Prostate gland (tissue), 2 donors: ENCODE measurements at regions not wholly inside any gene's neighbourhood (a gene's known extent, or its start where the extent isn't known, plus 50 kb on each side); places are given as distances from the start of the nearest gene placed in this dataset.

Experiments used
- DNase-seq: peaks from one replicate; pipeline ENCODE4 v3.0.0-alpha.2; 2019; ENCODE audit warnings: low spot score
- H3K27ac ChIP-seq, 2 donors: fragments of 200-600 bp; sonication (generic); 2 replicates each; pipeline ENCODE4 v1.5.1; 2017 to 2019
- H3K27me3 ChIP-seq: fragments of 200-600 bp; sonication (generic); replicated peaks from 2 replicates; pipeline ENCODE4 v1.5.1; 2019; ENCODE audit not compliant: insufficient read depth
- H3K36me3 ChIP-seq, 2 donors: fragments of 200-600 bp; sonication (generic); 1 replicate in 1 of 2; 2 replicates in 1 of 2; pipeline versions ENCODE4 v1.5.1 to v1.8.1; 2017 to 2019
- H3K4me1 ChIP-seq: fragments of 200-600 bp; sonication (generic); replicated peaks from 2 replicates; pipeline ENCODE4 v1.5.1; 2019
- H3K4me3 ChIP-seq, 2 donors: fragments of 200-600 bp; sonication (generic); 2 replicates each; pipeline ENCODE4 v1.5.1; 2017 to 2019
- H3K9me3 ChIP-seq: fragments of 200-600 bp; sonication (generic); 2 replicates; pipeline ENCODE4 v1.5.1; 2017
- POLR2A ChIP-seq: fragments of 450-650 bp; IDR thresholded peaks from one replicate; pipeline ENCODE4 v1.6.1; 2016; ENCODE audit warnings: antibody characterized with exemption, mild to moderate bottlenecking
- POLR2AphosphoS5 ChIP-seq: sonication (generic); formaldehyde crosslinking; IDR thresholded peaks from one replicate; pipeline ENCODE4 v1.6.1; 2017; ENCODE audit warnings: antibody characterized with exemption
- WGBS: methylation state at CpG from one replicate; pipeline ENCODE4 v1.1.5; 2018; 5-methylcytosine and 5-hydroxymethylcytosine counted together
- intact Hi-C: fragments of 100-400 bp; cut with DNase I; formaldehyde crosslinking; loops from one replicate; pipeline ENCODE4 v1.14.2; 2022
- TF ChIP-seq, protein P1 (sequence below), 4 experiments: fragments of 200-600 bp in 2 of 4; fragments of 450-650 bp in 2 of 4; sonication (generic) in 2 of 4; IDR thresholded peaks; 1 replicate in 3 of 4; 2 replicates in 1 of 4; pipeline ENCODE4 v1.5.1; 2016 to 2019; ENCODE audit warnings: antibody characterized with exemption in 4 of 4, mild to moderate bottlenecking in 2 of 4, moderate library complexity in 2 of 4

DNA sequence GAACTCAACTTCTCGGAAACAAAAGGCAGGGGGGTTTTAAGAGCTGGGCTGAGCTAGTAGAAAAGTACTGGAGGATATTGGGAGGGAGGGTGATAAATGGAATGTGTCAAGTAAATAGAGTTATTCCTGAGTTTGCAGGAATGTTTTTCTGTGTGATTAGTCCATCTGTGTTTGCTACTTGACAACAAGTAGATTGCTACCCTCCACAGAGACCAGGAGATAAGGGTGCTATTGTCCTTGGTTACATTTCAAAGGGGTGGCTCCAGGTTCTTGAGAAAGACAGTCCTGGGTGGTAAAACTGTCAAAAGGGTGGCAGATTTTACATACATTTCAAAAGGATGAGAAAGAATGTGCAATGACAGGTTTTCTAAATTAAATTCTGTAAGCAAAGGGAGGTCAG, 181.2 kb upstream of the PPP3CA start:
- Histone ChIP-seq H3K27ac (no peak overlapping the region), H3K36me3 (no peaks in the 10 kb centered on the region), H3K9me3 (no peaks in the 10 kb centered on the region), H3K27me3 (no peaks in the 10 kb centered on the region), H3K4me1 (no peaks in the 10 kb centered on the region), H3K4me3 (no peak overlapping the region)
- intact Hi-C loops: no loop called here
- TF ChIP-seq POLR2AphosphoS5 (no peak), POLR2A (no peak)
- TF ChIP-seq, protein P1, sequence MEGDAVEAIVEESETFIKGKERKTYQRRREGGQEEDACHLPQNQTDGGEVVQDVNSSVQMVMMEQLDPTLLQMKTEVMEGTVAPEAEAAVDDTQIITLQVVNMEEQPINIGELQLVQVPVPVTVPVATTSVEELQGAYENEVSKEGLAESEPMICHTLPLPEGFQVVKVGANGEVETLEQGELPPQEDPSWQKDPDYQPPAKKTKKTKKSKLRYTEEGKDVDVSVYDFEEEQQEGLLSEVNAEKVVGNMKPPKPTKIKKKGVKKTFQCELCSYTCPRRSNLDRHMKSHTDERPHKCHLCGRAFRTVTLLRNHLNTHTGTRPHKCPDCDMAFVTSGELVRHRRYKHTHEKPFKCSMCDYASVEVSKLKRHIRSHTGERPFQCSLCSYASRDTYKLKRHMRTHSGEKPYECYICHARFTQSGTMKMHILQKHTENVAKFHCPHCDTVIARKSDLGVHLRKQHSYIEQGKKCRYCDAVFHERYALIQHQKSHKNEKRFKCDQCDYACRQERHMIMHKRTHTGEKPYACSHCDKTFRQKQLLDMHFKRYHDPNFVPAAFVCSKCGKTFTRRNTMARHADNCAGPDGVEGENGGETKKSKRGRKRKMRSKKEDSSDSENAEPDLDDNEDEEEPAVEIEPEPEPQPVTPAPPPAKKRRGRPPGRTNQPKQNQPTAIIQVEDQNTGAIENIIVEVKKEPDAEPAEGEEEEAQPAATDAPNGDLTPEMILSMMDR (IDR thresholded peaks at IDR 0.05): no peak
- DNase-seq: no peak
- WGBS: 66% methylated on average over 1 of the region's 1 CpG

DNA sequence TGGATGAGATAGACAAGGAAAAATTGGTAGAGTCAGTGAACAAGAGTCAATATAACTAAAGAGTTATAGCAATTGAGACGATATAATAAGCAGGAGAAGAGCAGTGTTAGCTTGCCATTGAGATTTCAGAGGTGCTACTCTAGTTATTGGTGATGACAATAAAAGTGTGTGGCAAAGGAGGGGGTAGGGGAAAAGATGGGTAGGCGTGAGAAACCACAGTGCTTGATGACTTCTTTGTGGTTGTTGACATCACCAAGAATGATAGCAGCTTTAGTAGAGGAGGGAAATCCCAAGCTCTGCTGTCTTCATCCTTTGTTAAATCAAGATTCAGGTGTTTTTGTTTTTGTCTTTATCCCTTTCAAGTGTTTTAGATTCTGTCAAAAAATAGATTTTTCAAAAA, 179.9 kb upstream of the PPP3CA start:
- H3K4me1 ChIP-seq: no peaks in the 10 kb centered on the region
- no peak for DNase-seq
- intact Hi-C loops: no loop called here
- no peak overlapping the region for H3K27ac ChIP-seq
- no peaks in the 10 kb centered on the region for H3K27me3 ChIP-seq
- H3K4me3 ChIP-seq: no peak overlapping the region
- H3K9me3 ChIP-seq: no peaks in the 10 kb centered on the region
- TF ChIP-seq POLR2AphosphoS5: no peak
- WGBS: 84% methylated on average over 2 of the region's 2 CpGs
- H3K36me3 ChIP-seq: no peaks in the 10 kb centered on the region

DNA sequence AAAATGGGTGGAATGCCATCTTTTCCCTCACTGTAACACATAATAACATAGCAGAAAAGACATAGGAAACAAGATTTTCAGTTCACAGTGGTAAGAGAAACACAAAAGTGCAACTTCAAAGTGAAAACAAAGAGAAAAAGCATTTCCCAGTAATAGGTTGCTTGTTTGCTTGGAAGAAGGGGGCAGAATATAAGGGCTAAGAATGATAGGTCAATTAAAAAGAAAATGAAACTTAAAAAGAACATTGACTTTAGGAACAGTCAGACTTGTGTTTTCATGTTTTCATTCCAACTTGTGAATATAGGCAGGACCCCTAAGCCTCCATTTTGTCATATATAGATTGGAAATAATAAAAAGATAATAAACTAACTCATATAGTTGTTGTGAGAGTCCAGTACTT, 168.2 kb upstream of the PPP3CA start:
- TF ChIP-seq POLR2A (no peak), POLR2AphosphoS5 (no peak)
- TF ChIP-seq, protein P1 (IDR thresholded peaks at IDR 0.05): no peak
- Histone ChIP-seq H3K27ac (no peak overlapping the region), H3K4me1 (no peaks in the 10 kb centered on the region), H3K27me3 (no peaks in the 10 kb centered on the region), H3K4me3 (no peak overlapping the region), H3K9me3 (no peaks in the 10 kb centered on the region), H3K36me3 (no peaks in the 10 kb centered on the region)
- intact Hi-C loops: no loop called here
- no peak for DNase-seq

DNA sequence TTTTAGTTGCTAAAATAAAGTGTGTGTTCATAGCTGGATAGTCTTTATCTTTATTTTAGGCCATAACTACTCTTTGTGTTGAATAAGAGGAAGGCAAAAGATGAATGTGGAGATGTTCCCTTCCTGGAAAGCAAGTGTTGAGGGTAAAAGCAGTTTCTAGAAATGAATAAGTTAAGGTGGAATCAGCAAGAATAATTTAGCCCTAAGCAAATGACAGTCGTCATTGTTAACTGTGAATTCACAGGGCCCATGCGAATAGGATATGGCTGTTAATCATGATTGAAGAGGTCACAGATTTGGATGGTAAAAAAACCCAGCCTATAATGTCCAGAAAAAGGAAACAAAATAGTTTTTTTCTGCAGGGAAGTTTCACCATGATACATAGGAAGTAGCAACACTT, 167.8 kb upstream of the PPP3CA start:
- H3K9me3 ChIP-seq: no peaks in the 10 kb centered on the region
- intact Hi-C loops: no loop called here
- TF ChIP-seq, protein P1 (IDR thresholded peaks at IDR 0.05): no peak
- TF ChIP-seq POLR2AphosphoS5: no peak
- TF ChIP-seq POLR2A: no peak
- H3K36me3 ChIP-seq: no peaks in the 10 kb centered on the region
- H3K4me1 ChIP-seq: no peaks in the 10 kb centered on the region
- no peaks in the 10 kb centered on the region for H3K27me3 ChIP-seq
- no peak overlapping the region for H3K4me3 ChIP-seq
- WGBS: 98% methylated on average over 2 of the region's 2 CpGs
- no peak for DNase-seq
- H3K27ac ChIP-seq: no peak overlapping the region

DNA sequence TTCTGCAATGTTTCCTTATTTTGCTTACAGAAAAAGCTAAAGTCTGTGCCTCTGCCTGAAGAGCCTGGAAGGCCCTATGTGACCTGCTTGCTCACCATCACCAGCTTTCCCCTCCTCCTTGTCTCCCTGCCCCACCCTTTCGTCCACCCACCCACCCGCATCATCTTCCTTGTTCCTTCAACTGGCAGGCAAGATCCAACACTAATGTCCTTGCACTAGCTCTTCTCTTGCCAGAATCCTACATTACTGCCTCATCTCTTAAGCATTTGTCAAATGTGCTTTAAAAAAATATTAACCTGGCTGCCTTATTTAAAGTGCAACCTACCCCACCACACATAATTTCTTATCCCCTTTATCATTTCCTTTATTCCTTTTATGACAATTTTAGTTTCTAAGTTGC, 165.1 kb upstream of the PPP3CA start:
- intact Hi-C loops: no loop called here
- 92% methylated on average over 2 of the region's 2 CpGs for WGBS
- Histone ChIP-seq H3K27me3 (no peaks in the 10 kb centered on the region), H3K4me1 (no peaks in the 10 kb centered on the region), H3K27ac (no peak overlapping the region), H3K36me3 (no peaks in the 10 kb centered on the region), H3K4me3 (no peak overlapping the region), H3K9me3 (no peaks in the 10 kb centered on the region)
- TF ChIP-seq, protein P1 (IDR thresholded peaks at IDR 0.05): no peak
- TF ChIP-seq POLR2A (no peak), POLR2AphosphoS5 (no peak)
- no peak for DNase-seq

DNA sequence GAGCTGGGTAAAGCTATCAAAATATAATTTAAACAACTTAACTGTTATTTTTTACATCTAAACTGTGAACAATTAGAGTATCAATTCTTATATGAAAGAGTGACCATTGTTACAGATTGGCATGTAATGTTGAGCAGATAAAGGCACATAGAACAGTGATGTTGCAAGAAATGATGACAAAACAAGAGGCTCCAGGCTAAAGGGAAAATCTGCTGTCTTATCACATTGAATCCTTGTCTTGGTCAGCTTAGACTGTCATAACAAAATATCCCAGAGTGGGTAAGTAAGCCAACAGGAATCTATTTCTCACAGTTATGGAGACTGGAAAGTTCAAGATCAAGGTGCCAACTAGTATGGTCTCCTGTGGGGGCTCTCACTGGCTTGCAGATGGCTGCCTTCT, 154.1 kb upstream of the PPP3CA start:
- intact Hi-C loops: no loop called here
- no peaks in the 10 kb centered on the region for H3K9me3 ChIP-seq
- H3K4me1 ChIP-seq: no peaks in the 10 kb centered on the region
- DNase-seq: no peak
- H3K27ac ChIP-seq: no peak overlapping the region
- TF ChIP-seq, protein P1 (IDR thresholded peaks at IDR 0.05): no peak
- TF ChIP-seq POLR2A (no peak), POLR2AphosphoS5 (no peak)
- H3K4me3 ChIP-seq: no peak overlapping the region
- no peaks in the 10 kb centered on the region for H3K27me3 ChIP-seq
- no peaks in the 10 kb centered on the region for H3K36me3 ChIP-seq
